ENCODE measurements at regions not wholly inside any gene's neighbourhood (a gene's known extent, or its start where the extent isn't known, plus 50 kb on each side); places are given as distances from the start of the nearest gene placed in this dataset.

DNA sequence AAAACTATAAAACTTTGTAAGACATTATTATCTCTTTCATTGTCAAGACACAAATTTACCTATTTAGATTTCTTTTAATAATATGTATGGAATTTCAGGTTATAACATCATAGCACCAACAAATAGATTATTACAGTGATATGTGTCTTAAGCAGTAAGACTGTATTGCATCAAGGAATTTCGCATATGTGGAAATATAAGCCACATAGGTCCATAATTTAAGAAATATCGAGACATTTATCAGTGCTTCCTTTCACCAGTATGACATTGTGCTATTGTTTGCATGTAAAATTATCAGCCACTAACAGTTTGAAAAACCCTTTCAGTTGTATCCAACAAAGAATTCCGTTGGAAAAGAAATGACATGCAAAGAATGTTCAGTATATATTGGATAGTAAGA lies 186.7 kb upstream of the RASA1 start:
- H3K27ac ChIP-seq = no peak overlapping the region
- TF ChIP-seq ZFX (IDR thresholded peaks at IDR 0.05) = no peak
- TF ChIP-seq, protein P1, sequence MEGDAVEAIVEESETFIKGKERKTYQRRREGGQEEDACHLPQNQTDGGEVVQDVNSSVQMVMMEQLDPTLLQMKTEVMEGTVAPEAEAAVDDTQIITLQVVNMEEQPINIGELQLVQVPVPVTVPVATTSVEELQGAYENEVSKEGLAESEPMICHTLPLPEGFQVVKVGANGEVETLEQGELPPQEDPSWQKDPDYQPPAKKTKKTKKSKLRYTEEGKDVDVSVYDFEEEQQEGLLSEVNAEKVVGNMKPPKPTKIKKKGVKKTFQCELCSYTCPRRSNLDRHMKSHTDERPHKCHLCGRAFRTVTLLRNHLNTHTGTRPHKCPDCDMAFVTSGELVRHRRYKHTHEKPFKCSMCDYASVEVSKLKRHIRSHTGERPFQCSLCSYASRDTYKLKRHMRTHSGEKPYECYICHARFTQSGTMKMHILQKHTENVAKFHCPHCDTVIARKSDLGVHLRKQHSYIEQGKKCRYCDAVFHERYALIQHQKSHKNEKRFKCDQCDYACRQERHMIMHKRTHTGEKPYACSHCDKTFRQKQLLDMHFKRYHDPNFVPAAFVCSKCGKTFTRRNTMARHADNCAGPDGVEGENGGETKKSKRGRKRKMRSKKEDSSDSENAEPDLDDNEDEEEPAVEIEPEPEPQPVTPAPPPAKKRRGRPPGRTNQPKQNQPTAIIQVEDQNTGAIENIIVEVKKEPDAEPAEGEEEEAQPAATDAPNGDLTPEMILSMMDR (conservative IDR thresholded peaks at IDR 0.05) = no peak

DNA sequence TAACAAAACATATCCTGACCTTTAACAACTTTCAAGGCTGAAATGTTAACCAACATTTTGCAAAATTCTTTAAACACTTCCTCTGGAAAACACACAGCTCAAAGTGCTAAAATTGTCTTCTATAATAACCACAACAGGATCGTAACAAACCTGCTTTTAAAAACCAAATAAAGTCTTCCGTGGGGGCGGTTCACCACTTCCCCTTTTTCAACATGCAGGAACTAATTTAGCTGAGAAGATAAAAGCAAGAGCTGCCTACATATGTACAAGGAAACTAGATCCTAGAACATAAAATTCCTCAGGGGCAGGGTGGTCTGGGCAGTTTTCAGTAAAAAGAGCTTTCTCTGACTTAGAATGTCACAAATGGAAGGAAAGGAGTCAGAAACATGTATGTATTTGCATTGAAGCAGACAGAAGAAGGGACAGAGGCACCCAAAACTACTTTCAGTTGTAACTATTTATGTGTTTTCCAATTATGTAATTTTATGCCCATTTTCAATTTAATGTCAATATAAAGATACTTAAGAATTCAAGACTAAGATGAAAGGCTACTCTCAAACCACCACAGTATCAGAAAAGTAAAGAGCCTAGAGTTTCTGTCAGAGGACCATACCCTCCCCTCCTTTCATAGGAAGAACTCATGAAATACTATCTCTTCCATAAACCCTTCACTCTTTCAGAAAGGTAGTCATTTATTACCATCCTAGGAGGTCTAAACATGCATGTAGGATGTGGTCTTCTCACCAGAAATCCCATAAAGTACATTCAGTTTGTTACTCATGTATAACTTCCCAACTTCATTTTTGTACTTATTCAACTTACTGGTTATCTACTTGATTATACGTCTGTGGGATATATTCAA lies 185.9 kb upstream of the RASA1 start:
- TF ChIP-seq, protein P1 (conservative IDR thresholded peaks at IDR 0.05) = no peak
- no peak for TF ChIP-seq ZFX (IDR thresholded peaks at IDR 0.05)

DNA sequence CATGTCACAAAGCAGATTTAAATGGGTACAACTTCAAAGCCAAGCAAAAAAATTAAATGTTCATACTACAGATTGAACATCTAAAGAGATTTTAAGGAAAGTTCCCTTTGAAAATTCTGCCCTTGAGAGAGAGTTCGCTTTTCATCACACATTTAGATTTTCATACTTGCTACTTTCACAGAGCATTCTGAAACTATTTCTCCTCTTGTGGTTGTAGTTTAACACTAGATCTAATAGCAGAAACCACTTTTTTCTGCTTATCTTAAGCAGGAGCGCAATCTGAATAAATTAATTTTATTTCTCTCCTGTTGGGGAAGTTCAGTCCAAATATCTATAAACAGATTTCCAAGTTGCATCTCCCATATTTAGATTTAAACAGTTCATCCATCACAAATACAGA lies 173.3 kb upstream of the RASA1 start:
- TF ChIP-seq ZFX (IDR thresholded peaks at IDR 0.05) = no peak
- TF ChIP-seq, protein P1 (conservative IDR thresholded peaks at IDR 0.05) = no peak
- H3K27ac ChIP-seq = no peak overlapping the region

More for the DNA sequence above, 185.9 kb upstream of the RASA1 start:
- no peak overlapping the region for H3K27ac ChIP-seq

DNA sequence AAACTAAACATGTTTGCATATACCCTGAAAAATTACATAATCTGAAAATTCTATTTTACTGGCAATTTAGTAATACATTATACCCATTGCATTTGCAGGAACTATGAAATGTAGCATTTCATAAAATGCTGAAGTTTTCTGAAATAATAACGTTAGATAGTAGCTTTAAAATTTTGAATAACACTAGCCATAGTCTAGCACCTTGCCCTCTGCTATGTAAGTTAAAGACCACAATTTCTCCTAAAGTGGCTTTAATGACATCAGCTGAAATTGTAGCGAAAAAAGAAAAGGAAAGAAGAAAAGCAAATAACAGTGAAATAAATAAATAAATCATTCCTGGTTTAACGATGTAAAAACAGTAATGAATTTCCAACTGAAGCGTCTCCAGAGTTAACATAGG lies 172.8 kb upstream of the RASA1 start:
- TF ChIP-seq, protein P1 (conservative IDR thresholded peaks at IDR 0.05) = no peak
- TF ChIP-seq ZFX (IDR thresholded peaks at IDR 0.05) = no peak
- no peak overlapping the region for H3K27ac ChIP-seq

DNA sequence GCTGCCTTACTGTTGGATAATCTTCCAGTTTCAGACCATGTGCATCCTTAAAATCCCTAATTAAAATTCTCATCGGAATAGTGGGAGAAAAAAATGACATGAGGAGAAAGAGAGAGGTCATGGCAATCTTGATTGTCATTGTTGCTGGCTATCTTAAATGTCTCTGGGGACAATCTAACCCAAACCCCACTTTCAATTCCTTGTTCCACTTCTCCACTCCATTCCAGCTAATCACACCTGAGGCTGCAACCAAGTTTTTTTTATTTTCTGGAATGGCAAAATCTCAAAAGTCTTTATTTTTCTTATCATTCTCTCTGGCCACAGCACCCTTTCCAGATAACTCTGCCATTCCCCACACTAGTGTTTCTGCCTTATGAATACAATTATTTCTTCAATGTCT lies 171.9 kb upstream of the RASA1 start:
- H3K27ac ChIP-seq = no peak overlapping the region
- TF ChIP-seq, protein P1 (conservative IDR thresholded peaks at IDR 0.05) = no peak
- TF ChIP-seq ZFX (IDR thresholded peaks at IDR 0.05) = no peak

DNA sequence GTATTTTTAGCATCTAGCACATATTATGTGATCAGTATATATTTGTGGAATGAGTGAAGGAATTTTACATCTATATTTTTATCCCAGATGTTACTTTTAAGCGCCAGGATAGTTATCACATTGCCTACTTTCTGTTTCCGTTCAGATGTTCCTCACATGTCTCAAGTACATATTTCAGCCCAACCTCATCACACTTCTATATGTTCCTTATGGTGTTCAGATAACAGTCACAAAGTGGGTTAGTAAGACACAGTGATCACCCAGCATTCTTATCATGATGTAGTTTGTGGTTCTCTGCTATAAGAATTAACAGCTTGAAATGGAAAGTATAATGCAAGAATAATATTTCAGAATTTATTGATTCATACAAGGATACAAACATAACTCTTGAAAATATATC lies 170.0 kb upstream of the RASA1 start:
- TF ChIP-seq, protein P1 (conservative IDR thresholded peaks at IDR 0.05) = no peak
- TF ChIP-seq ZFX (IDR thresholded peaks at IDR 0.05) = no peak
- no peak overlapping the region for H3K27ac ChIP-seq

DNA sequence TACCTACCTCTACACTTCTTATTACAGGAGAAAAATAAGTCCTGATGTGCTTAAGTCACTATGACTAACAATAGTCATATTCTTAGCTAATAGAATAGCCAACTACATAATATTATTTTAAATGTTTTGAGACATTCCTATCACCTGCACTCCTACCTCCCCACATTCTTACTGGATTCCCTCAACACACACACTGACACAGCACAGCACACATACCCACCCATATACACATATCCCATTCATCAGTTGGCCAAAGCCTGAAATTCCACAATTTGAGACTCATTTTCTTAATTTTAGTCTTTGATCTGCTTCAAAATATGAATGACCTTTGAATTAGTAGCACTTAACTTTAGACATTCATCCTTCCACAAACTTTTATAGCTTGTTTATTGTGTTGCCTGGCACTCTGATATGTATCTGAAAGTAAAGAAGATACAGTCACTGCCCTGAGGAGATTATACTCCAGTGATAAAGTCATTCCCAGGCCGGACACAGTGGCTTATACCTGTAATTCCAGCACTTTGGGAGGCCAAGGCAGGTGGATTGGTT lies 168.3 kb upstream of the RASA1 start:
- H3K27ac ChIP-seq = no peak overlapping the region
- TF ChIP-seq, protein P1 (conservative IDR thresholded peaks at IDR 0.05) = no peak
- TF ChIP-seq ZFX (IDR thresholded peaks at IDR 0.05) = no peak
